ENCODE measurements at regions not wholly inside any gene's neighbourhood (a gene's known extent, or its start where the extent isn't known, plus 50 kb on each side); places are given as distances from the start of the nearest gene placed in this dataset.

DNA sequence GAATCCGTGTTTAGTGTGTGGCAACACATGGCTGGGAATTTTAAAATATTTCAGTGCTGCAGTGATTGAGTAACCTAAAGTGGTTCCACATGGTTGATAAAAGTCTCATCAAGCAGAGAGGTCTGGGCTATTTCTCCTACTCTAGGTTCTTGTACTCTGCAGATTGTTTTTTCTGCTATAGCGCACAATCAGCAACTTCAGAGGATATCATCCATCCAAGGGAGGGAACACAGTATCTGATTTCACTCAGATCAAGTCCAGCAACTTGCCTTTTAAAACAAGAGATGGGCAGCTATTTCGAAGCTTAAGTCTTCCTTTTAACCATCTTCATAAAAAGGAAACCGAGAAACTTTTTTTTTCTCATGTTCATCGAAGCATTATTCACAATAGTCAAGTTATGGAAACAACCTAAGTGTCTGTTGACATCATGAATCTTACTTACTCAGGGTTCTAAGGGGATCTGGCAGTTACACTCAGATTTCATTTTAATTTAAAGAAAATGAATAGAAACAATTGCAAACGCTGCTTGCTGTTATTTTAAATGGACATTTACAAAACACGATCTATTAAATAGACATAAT lies 172.7 kb upstream of the TRIB2 start:
- TF ChIP-seq, protein P1, sequence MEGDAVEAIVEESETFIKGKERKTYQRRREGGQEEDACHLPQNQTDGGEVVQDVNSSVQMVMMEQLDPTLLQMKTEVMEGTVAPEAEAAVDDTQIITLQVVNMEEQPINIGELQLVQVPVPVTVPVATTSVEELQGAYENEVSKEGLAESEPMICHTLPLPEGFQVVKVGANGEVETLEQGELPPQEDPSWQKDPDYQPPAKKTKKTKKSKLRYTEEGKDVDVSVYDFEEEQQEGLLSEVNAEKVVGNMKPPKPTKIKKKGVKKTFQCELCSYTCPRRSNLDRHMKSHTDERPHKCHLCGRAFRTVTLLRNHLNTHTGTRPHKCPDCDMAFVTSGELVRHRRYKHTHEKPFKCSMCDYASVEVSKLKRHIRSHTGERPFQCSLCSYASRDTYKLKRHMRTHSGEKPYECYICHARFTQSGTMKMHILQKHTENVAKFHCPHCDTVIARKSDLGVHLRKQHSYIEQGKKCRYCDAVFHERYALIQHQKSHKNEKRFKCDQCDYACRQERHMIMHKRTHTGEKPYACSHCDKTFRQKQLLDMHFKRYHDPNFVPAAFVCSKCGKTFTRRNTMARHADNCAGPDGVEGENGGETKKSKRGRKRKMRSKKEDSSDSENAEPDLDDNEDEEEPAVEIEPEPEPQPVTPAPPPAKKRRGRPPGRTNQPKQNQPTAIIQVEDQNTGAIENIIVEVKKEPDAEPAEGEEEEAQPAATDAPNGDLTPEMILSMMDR (IDR thresholded peaks at IDR 0.05), result no peak
- TF ChIP-seq POLR2A (IDR thresholded peaks at IDR 0.05), result no peak

Data from Peyer's patch (tissue), 4 donors.